ENCODE measurements at regions not wholly inside any gene's neighbourhood (a gene's known extent, or its start where the extent isn't known, plus 50 kb on each side); places are given as distances from the start of the nearest gene placed in this dataset.

DNA sequence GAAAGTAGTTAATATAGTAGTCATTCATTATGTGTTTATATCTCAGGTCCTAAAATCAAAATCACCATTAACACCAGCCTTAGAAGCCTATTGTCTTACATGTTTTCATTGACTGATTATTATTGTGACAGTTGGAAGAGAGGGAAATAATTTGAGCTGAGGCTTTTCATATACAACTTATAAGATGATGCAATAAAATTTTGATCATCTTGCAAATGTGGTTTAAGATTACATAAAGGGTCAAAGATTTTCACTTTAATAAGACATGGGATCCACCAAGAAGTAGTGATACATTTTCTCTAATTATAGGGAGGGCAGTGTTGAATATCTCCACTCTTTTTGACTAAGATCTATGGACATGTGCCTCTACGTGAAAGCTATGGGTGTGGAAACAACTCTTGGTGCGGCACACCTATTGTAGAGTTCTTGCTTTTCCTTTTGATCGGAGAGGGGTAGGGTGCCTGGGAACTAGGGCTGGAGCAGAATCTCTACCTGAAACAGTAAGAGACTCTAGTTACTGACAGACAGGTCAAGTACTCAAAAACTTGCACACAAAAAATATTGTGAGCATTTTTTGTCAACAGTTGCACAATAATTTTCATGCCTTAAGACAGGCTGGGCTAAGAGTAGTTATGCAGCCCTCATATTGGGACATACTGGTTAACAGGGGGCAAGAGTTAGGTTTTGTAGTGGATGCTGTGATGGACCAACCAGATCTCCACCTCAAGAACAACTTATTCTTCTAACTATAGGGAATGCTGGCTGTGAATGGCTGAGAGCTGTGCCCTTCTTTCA, 139.3 kb upstream of the FST start:
- POLR2A ChIA-PET (ENCODE audit: low non-redundant PET) = no interaction called here
- TF ChIP-seq, protein P1, sequence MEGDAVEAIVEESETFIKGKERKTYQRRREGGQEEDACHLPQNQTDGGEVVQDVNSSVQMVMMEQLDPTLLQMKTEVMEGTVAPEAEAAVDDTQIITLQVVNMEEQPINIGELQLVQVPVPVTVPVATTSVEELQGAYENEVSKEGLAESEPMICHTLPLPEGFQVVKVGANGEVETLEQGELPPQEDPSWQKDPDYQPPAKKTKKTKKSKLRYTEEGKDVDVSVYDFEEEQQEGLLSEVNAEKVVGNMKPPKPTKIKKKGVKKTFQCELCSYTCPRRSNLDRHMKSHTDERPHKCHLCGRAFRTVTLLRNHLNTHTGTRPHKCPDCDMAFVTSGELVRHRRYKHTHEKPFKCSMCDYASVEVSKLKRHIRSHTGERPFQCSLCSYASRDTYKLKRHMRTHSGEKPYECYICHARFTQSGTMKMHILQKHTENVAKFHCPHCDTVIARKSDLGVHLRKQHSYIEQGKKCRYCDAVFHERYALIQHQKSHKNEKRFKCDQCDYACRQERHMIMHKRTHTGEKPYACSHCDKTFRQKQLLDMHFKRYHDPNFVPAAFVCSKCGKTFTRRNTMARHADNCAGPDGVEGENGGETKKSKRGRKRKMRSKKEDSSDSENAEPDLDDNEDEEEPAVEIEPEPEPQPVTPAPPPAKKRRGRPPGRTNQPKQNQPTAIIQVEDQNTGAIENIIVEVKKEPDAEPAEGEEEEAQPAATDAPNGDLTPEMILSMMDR (conservative IDR thresholded peaks at IDR 0.05; ENCODE audit: low read depth) = no peak
- no peak overlapping the region for H3K27ac ChIP-seq
- CTCF ChIA-PET = interaction anchor here (1.2 kb wide), 1 partner anchor 20 kb away, joined by 3 read pairs; no protein-coding TSS in a partner anchor
- DNase-seq (ENCODE audit: low spot score) = no peak

DNA sequence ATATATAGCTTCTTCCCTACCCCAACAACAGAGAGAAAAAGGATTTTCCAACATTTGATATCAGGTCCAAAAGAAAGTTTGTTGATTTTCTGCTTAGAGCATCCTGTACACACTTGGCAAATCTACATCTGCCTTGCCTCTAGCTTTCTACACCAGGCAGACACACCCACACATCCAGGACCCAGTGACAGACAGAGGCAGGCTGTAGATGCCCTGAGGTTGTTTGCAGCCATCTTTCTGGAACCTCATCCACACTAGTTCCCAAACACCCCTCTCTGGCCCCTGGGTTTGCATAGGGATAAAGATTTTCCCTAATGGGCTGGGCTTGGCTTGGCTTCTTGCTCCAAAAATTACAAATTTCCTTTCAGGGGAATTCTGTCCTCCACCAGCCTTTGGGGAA, 138.2 kb upstream of the FST start:
- peak overlapping the region; percentile 64; the same call in 1 of the 2 replicates for H3K27ac ChIP-seq
- no peak for DNase-seq (ENCODE audit: low spot score)
- TF ChIP-seq, protein P1 (conservative IDR thresholded peaks at IDR 0.05; ENCODE audit: low read depth) = no peak
- POLR2A ChIA-PET (ENCODE audit: low non-redundant PET) = no interaction called here
- CTCF ChIA-PET = interaction anchor here (0.6 kb wide), 1 partner anchor 605 kb away, joined by 4 read pairs; no protein-coding TSS in a partner anchor

DNA sequence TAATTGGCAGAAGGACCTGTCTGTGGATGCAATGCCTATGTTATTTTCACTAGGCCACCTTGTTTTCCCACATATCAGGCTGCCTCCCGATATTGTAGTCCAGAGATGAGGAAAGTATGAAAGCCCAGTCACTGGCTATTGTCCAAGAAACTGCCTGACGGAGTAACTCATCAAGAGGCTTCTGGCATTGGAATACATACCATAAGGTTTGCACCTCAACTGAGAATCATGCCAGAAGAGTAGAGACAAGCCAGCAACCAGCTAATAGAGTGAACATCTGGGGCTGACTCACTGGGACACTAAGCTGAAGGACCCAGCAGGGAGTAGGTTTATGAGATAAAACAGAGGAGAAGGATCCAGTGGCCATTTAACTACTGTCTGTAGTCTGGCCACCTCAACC, 137.2 kb upstream of the FST start:
- TF ChIP-seq, protein P1 (conservative IDR thresholded peaks at IDR 0.05; ENCODE audit: low read depth) = no peak
- CTCF ChIA-PET = interaction anchor here (0.6 kb wide), 1 partner anchor 358 kb away, joined by 3 read pairs; no protein-coding TSS in a partner anchor

DNA sequence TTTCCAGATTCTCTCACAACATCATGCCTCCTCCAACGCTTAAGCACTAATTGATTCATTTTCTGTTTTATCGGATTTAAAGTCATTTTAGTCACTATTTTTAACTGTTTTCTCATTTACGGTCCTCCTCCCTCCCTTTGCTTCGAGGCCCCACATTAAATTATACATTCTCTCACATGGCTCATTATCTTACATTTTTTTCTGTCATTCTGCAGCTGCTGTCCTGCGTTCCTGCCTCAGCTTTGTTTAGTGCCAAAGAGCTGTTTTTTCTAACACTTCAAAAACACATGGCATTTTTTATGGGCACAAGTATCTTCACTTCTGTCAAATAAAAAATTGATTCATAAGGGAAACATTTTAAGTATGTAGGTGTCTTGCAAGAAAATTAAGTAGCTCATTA, 130.1 kb upstream of the FST start:
- CTCF ChIA-PET = interaction anchor here (0.6 to 0.9 kb wide), 2 partner anchors 40 to 76 kb away, joined by 3 to 4 read pairs; no protein-coding TSS in a partner anchor
- no peak for DNase-seq (ENCODE audit: low spot score)
- POLR2A ChIA-PET (ENCODE audit: low non-redundant PET) = no interaction called here
- TF ChIP-seq, protein P1 (conservative IDR thresholded peaks at IDR 0.05; ENCODE audit: low read depth) = no peak
- H3K27ac ChIP-seq = no peak overlapping the region

More for the DNA sequence above, 137.2 kb upstream of the FST start:
- DNase-seq (ENCODE audit: low spot score) = peak; percentile 89
- peak overlapping the region; percentile 88 for H3K27ac ChIP-seq
- POLR2A ChIA-PET (ENCODE audit: low non-redundant PET) = no interaction called here

DNA sequence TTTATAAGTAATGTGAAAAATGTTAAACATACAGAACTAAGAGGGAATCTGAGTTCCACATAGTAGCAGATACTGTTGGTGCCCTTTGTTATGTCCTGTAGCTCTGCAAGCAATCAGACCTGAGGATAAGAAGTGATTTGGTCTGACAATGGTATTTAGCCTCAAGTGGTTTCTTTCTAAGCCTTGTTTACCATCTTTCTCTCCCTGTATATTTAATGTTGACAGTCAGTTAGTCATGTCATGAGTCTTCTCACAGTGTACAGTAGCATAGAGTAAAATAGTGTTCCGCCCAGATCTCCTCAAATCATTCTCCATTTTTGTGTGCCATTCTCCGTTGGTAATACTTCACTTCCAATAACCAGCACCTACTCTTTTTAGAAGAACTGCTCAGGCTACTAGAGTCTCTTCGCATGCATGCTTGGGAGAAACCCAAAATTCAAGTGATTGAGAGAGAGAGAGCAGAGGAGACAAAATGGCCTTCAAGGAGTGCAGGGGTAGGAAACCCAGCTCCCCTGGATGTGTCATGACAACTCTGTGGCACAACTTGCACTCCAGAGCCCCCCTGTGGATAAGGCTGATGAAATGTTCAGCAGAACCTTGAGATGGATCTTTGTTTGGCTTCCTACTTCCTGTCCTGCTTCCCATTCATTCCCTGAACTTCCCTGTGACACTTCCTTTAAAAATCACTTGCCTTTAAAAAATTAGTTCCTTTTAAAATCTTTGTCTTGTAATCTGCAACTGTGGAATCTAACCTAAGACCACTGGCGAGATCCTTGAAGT, 129.2 kb upstream of the FST start:
- CTCF ChIA-PET = interaction anchor here (0.9 to 1.3 kb wide), 2 partner anchors 16 to 40 kb away, joined by 3 read pairs; no protein-coding TSS in a partner anchor
- TF ChIP-seq, protein P1 (conservative IDR thresholded peaks at IDR 0.05; ENCODE audit: low read depth) = no peak
- H3K27ac ChIP-seq = no peak overlapping the region
- POLR2A ChIA-PET (ENCODE audit: low non-redundant PET) = no interaction called here
- no peak for DNase-seq (ENCODE audit: low spot score)

DNA sequence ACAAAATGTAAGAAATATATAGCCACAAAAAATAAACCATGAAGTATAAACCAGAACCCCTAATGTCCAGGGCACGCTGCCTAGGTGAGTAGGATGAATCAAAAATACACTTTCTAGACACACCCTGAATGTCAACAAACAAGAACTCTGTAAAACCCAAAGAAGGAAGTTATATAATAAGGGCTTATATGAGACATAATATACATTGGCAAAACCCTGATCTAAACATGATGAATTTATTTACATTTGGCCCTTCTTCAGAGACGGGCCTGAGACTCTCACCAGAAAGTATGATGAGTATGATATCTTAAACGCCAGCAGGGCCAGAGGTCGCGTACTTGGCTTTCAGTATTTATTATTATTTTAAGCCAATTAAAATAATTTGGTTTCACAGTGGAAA, 125.1 kb upstream of the FST start:
- no peak overlapping the region for H3K27ac ChIP-seq
- ChIA-PET POLR2A (ENCODE audit: low non-redundant PET) (interaction anchor here (0.6 kb wide), 1 partner anchor 162 kb away, joined by 10 read pairs; no protein-coding TSS in a partner anchor), CTCF (interaction anchor here (0.6 kb wide), 4 partner anchors 22 to 754 kb away, joined by 3 to 5 read pairs (median 3); no protein-coding TSS in a partner anchor)
- DNase-seq (ENCODE audit: low spot score) = no peak
- TF ChIP-seq, protein P1 (conservative IDR thresholded peaks at IDR 0.05; ENCODE audit: low read depth) = no peak
